Ovary (tissue), 7 donors: ENCODE measurements at regions not wholly inside any gene's neighbourhood (a gene's known extent, or its start where the extent isn't known, plus 50 kb on each side); places are given as distances from the start of the nearest gene placed in this dataset.

Experiments
- DNase-seq, 5 donors: peaks; one replicate each; pipeline ENCODE4 v3.0.0-alpha.2; 2019 to 2020
- H3K27ac ChIP-seq, 2 donors: fragments of 200-600 bp; one replicate each; pipeline versions ENCODE4 v1.5.1 to v1.8.0; 2019 to 2022
- H3K27me3 ChIP-seq: fragments of 200-600 bp; one replicate; pipeline ENCODE4 v1.8.0; 2022
- H3K36me3 ChIP-seq: fragments of 200-600 bp; sonication (generic); one replicate; pipeline ENCODE4 v1.5.1; 2019
- H3K4me1 ChIP-seq: one replicate; pipeline ENCODE4 v1.8.1; 2013; ENCODE audit warnings: mild to moderate bottlenecking, moderate library complexity; ENCODE audit not compliant: insufficient read depth
- H3K4me3 ChIP-seq: fragments of 200-600 bp; sonication (generic); one replicate; pipeline ENCODE4 v1.5.1; 2017
- H3K9me3 ChIP-seq, 2 donors: fragments of 200-600 bp in 1 of 2; sonication (generic) in 1 of 2; one replicate each; pipeline versions ENCODE4 v1.5.1 to v1.8.1; 2013 to 2019; ENCODE audit warnings: mild to moderate bottlenecking in 1 of 2, moderate library complexity in 1 of 2
- EP300 ChIP-seq: sonication (generic); formaldehyde crosslinking; IDR thresholded peaks from one replicate; pipeline ENCODE4 v1.6.1; 2017; ENCODE audit warnings: antibody characterized with exemption
- POLR2A ChIP-seq: fragments of 450-650 bp; IDR thresholded peaks from one replicate; pipeline ENCODE4 v1.6.1; 2017; ENCODE audit warnings: antibody characterized with exemption, mild to moderate bottlenecking, moderate library complexity
- WGBS, 3 donors: extraction: QIAGEN DNeasy Blood & Tissue Kit in 1 of 3; methylation state at CpG; one replicate each; pipeline versions ENCODE4 v1.1.5 to v1.1.7; 2013 to 2017; 5-methylcytosine and 5-hydroxymethylcytosine counted together
- intact Hi-C, 4 donors: fragments of 100-400 bp; cut with DNase I; formaldehyde crosslinking; loops; one replicate each; pipeline versions ENCODE4 v1.11.0 to v1.15.1; 2022 to 2023
- TF ChIP-seq, protein P1 (sequence below), 3 donors: fragments of 450-650 bp in 2 of 3; fragments of 200-600 bp in 1 of 3; IDR thresholded peaks; one replicate each; pipeline versions ENCODE4 v1.5.1 to v1.8.0; 2016 to 2022; ENCODE audit warnings: antibody characterized with exemption in 3 of 3, mild to moderate bottlenecking in 1 of 3
- donor health status: DM: no; HTN: no; CAD: no; lungs with moderate emphysema.
- donor health status: DM: no; HTN: no; CAD: no.
- donor health status: Bipolar disorder and iron deficiency.
- donor health status: DM: no; HTN: no; CAD: no.
- donor health status: DM: yes; HTN: yes; CAD: no.

DNA sequence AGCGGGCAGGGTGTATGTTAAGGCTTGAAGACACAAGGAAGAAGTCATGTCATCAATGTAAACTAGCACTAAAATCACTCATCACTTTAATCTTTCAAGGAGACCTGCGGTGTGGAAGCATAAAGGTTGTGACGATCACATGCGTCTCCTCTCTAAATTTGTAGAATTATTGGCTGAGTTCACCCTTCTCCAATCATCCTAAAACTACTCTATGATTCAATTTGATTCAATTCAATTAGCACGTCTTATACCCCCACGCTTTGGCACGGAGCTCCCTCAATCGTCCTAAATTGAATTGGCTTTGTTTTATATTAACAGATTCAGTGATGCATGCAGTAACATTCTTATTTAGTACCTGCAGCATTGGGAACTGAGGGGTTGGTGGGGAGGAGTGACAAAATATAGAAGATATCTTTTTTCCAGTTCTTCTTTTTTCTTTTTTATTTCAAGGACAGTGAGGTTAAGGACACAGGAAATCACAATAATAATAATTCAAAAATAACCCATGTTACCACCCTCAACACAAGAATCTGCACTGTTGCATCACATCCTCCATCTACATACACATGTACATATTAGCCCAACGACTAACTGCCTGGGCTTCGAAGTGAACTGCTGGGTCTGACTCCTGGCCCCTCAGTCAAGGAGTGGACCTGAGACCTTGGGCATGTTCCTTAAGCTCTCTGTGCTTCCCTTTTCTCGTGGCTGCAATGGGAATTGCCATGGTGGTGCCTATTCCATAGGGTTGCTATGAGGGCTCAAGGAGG is 86.5 kb downstream of the LSM5 start:
- TF ChIP-seq, protein P1, sequence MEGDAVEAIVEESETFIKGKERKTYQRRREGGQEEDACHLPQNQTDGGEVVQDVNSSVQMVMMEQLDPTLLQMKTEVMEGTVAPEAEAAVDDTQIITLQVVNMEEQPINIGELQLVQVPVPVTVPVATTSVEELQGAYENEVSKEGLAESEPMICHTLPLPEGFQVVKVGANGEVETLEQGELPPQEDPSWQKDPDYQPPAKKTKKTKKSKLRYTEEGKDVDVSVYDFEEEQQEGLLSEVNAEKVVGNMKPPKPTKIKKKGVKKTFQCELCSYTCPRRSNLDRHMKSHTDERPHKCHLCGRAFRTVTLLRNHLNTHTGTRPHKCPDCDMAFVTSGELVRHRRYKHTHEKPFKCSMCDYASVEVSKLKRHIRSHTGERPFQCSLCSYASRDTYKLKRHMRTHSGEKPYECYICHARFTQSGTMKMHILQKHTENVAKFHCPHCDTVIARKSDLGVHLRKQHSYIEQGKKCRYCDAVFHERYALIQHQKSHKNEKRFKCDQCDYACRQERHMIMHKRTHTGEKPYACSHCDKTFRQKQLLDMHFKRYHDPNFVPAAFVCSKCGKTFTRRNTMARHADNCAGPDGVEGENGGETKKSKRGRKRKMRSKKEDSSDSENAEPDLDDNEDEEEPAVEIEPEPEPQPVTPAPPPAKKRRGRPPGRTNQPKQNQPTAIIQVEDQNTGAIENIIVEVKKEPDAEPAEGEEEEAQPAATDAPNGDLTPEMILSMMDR (IDR thresholded peaks at IDR 0.05) = no peak
- no peak for TF ChIP-seq POLR2A
- no peak for TF ChIP-seq EP300
- H3K27ac ChIP-seq = no peak overlapping the region
- H3K4me3 ChIP-seq = no peak overlapping the region
- H3K36me3 ChIP-seq = no peaks in the 10 kb centered on the region
- DNase-seq = no peak
- 73 to 82% (median 77%) methylated on average over 11 of the region's 11 CpGs for WGBS, 3 donors
- H3K4me1 ChIP-seq = no peaks in the 10 kb centered on the region
- intact Hi-C loops = no loop called here
- no peaks in the 10 kb centered on the region for H3K27me3 ChIP-seq
- H3K9me3 ChIP-seq = no peaks in the 10 kb centered on the region

DNA sequence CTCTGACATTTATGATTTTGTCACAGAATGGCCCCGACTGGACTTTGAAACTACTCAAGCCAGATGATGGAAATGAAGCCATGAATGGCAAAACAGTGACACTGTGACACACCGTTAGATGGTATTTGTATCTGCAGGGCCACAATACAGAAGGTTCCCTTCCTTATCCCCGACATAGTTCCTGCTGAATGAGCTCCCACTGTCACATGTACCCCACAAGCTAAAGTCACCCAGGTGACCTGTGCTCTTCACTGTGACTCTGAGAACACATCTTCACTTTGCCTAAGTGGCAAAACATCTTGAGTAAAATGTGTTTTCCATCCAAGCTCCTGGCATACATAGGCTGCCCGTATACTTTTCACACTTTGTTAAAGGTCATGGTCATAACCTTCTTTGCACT is 89.5 kb downstream of the LSM5 start:
- WGBS, 3 donors = 66 to 70% (median 67%) methylated on average over 4 of the region's 4 CpGs
- H3K4me1 ChIP-seq = no peaks in the 10 kb centered on the region
- H3K27ac ChIP-seq = no peak overlapping the region
- intact Hi-C loops = no loop called here
- no peak for TF ChIP-seq POLR2A
- TF ChIP-seq, protein P1 (IDR thresholded peaks at IDR 0.05) = no peak
- no peak for TF ChIP-seq EP300
- H3K36me3 ChIP-seq = no peaks in the 10 kb centered on the region
- H3K4me3 ChIP-seq = no peak overlapping the region
- H3K9me3 ChIP-seq = no peaks in the 10 kb centered on the region
- H3K27me3 ChIP-seq = no peaks in the 10 kb centered on the region
- DNase-seq = no peak

DNA sequence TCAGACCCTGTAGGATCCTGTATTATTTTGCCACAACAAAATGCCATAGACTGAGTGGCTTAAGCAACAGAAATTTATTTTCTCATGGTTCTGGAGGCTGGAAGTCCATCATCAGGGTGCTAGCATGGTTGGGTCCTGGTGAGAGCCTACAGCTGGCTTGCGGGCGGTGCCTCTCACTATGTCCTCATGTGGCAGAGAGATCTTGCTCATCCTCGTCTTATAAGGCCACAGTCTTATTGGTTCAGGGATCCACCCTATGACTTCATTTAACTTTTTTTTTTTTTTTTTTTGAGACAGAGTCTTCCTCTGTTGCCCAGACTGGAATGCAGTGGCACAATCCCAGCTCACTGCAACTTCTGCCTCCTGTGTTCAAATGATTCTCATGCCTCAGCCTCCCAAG is 90.9 kb downstream of the LSM5 start:
- 60 to 65% (median 65%) methylated on average over 3 of the region's 3 CpGs for WGBS, 3 donors
- DNase-seq = no peak
- no peaks in the 10 kb centered on the region for H3K4me1 ChIP-seq
- no peaks in the 10 kb centered on the region for H3K27me3 ChIP-seq
- intact Hi-C loops = no loop called here
- no peaks in the 10 kb centered on the region for H3K36me3 ChIP-seq
- no peaks in the 10 kb centered on the region for H3K9me3 ChIP-seq
- H3K4me3 ChIP-seq = no peak overlapping the region
- no peak overlapping the region for H3K27ac ChIP-seq
- TF ChIP-seq EP300 (no peak), POLR2A (no peak)
- TF ChIP-seq, protein P1 (IDR thresholded peaks at IDR 0.05) = no peak

DNA sequence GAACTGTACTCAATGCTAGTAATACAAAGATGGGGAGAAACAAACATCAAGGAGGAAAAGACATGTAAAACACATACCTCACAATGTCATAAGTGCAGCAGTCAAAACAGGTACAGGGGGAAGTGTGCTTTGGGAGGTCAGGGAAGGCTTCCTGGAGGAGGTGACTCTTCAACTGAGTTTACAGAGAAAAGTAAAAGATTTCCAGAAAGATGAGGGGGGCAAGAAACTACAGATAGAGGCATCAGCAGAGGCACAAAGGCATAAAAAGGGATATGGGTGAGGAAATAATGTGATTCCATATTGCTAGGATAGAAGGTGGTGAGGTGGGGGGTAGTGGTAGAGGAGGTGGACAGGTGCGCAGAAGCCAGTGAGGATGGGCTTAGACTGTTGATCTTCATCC is 95.0 kb downstream of the LSM5 start:
- DNase-seq = no peak
- H3K4me3 ChIP-seq = no peak overlapping the region
- no peaks in the 10 kb centered on the region for H3K36me3 ChIP-seq
- no peak overlapping the region for H3K27ac ChIP-seq
- WGBS, 3 donors = 82 to 89% (median 85%) methylated on average over 1 of the region's 1 CpG
- intact Hi-C loops = no loop called here
- no peak for TF ChIP-seq POLR2A
- TF ChIP-seq, protein P1 (IDR thresholded peaks at IDR 0.05) = no peak
- TF ChIP-seq EP300 = no peak
- no peaks in the 10 kb centered on the region for H3K4me1 ChIP-seq
- no peaks in the 10 kb centered on the region for H3K27me3 ChIP-seq
- H3K9me3 ChIP-seq = no peaks in the 10 kb centered on the region
